Amniotic epithelial cell (primary cell): ENCODE measurements at regions not wholly inside any gene's neighbourhood (a gene's known extent, or its start where the extent isn't known, plus 50 kb on each side); places are given as distances from the start of the nearest gene placed in this dataset.

Experiments
- DNase-seq: peaks from one replicate; pipeline ENCODE4 v3.0.0-alpha.2; 2010; ENCODE audit warnings: low read depth

GRCh38 chr12:83691730-83692129 lies 1005.0 kb downstream of the TMTC2 start:
- DNase-seq: no peak

- no peak for DNase-seq
These were observed 1003.8 kb downstream of the TMTC2 start for GRCh38 chr12:83690465-83690864.

- DNase-seq: no peak
These were observed 1002.6 kb downstream of the TMTC2 start for GRCh38 chr12:83689333-83689732.

- DNase-seq: no peak
These were observed 990.1 kb downstream of the TMTC2 start for GRCh38 chr12:83676781-83677295.

GRCh38 chr12:83666690-83667089 lies 980.0 kb downstream of the TMTC2 start:
- no peak for DNase-seq

DNA sequence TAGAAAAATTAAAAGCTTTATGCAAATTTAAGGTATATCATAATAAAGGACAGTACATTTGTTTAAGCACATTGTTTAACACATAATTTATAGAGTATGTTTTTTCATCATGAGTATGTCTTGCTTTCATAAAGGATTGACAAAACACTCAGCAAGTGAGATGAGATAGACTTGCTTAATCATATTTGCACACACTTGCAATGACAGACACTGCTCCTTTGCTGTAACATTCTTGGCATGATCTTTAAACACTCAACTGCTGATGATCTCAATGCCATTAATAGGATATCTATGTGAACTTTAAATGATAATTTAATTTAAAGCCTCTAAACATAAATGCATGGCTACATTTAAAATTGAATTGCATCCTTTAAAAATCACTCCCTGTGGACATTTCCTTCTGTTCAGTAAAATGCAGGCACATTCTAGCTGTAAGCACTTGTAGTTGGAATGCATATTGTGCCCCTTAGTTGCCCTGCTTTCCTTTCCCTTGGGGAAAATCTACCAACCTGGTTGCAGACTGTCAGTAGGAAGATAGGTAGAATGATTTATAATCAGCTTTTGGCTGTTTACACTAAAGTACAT lies 979.0 kb downstream of the TMTC2 start:
- no peak for DNase-seq

DNA sequence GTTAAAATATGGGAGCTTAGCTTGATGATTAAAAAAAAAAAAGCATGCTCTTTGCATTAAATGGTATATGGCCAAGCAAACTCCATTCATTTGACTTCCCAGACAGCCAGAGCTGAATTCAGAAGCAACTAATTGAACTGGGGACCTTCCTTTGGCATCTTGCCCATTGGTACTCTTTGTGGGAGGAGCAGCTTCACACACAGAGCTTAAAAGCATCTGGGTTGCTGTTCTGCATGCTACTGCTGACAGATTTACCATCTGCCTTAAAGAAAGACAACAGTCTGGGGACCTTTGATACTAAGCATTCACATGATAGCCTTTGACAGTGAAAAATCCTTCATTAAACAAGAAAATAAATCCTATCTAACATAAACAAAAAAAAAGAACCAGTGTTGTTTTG lies 977.9 kb downstream of the TMTC2 start:
- DNase-seq: no peak

DNA sequence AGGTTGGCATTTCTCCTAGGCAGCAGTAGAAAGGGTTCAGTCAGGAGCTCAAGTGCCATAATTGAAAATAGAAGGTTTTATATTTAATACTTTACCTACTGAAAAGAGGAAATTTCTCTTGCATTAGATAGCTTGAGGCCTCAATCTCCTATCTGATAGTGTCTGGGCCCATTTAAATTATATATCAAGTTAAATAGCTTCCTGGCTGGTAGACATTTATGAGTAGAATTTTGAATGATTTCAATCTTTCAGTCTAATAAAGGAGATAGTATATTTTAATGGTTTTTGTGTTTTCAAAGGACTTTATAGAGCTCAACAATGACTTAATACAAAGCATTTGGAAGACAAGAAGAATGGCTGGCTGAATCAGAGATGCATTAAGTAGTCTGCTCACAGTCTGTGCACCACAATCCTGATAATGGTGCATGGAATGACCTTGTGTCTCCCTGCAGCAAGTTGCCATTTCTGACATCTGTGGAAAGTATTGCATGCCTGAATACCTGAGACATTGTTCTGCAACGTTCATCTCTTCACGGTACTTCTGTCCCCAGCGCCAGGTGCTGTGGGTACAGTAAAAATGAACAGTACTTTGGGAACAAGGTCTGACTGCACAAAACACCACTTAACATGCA lies 974.1 kb downstream of the TMTC2 start:
- no peak for DNase-seq

- no peak for DNase-seq
These were observed 972.6 kb downstream of the TMTC2 start for GRCh38 chr12:83659321-83659720.

DNA sequence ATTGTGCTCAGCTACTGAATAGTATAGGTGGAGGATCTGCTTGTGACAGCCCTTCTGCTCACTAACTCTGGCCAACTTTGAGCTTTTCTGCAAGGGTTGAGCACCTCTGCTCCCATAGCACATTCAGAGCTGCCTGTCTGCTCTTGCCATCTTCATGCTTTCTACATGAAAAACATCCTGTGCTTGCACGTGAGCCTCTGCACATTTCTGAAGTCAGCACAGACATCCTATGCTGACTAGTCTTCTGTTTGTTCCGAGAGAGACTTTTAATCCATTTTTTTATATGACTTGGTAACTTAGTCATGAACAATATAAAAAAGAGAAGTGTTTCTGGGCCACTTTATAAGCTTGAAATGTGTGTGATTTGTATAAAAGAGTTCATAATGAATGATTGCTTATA lies 969.3 kb downstream of the TMTC2 start:
- no peak for DNase-seq

DNA sequence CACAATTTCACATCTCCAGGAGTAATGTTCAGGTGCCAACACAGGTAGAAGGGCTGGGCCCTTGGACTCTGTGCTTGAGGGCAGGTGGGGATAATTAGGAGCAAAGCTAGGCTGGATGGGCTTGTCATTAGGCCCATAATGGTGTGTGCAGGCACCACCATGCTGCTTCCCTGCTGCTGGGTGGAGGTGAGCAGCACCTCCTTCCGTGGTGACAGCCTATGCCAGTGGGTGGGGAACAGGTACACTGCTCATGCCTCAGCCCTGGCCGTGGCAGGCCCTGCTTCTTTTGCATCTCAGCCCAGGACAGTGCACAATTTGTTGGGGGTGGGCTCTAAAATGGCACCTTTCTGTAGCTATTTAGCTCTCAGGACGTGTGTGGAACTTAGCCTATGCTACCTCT lies 955.5 kb downstream of the TMTC2 start:
- DNase-seq: no peak

GRCh38 chr12:83641789-83642188 lies 955.1 kb downstream of the TMTC2 start:
- no peak for DNase-seq

DNA sequence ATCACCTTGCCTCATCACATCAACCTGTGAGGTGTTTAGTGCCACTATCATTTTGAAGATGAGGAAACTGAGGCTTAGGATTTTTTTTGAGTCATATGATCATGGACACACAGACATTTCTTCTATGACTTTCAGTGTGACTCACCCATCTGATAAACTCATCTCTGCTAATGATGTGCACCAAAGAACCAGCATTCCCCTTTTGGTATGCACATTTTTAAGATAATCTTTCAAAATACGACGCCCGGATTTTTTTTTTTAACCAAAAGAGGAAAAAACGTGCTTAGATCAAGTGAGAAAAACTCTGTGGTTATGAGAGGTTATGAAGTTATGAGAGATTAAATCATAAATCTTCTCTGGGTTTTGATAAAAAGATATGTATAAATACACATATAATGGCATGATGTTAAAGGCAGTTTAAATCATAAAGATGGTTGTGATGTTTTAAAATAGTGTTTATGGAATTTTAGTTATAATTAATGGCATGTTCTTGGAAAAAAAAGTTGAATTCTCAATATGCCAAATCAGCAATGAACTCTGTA lies 948.1 kb downstream of the TMTC2 start:
- peak; percentile 46 for DNase-seq

DNA sequence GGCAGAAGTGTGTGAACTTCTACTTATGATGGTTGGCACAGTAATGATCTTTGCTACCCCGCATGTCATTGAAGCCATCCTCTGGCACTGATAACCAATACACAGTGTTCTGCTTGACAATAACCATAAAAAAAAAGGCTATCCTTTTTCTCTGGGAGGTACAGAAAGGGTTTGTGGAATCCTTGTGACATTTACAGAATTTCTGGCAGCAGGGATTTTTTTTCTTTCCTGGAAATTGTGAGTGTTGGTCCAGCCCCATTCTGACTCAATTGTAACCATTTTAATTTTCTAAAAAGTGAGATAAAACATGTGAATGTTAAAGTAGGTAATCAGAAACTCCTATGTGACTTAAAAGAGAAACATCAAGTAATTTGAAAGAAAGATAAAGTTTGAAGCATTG lies 943.8 kb downstream of the TMTC2 start:
- no peak for DNase-seq

GRCh38 chr12:83629931-83630330 lies 943.2 kb downstream of the TMTC2 start:
- no peak for DNase-seq

- DNase-seq: no peak
These were observed 935.5 kb downstream of the TMTC2 start for GRCh38 chr12:83622205-83622604.

- no peak for DNase-seq
These were observed 933.3 kb downstream of the TMTC2 start for GRCh38 chr12:83619973-83620372.

DNA sequence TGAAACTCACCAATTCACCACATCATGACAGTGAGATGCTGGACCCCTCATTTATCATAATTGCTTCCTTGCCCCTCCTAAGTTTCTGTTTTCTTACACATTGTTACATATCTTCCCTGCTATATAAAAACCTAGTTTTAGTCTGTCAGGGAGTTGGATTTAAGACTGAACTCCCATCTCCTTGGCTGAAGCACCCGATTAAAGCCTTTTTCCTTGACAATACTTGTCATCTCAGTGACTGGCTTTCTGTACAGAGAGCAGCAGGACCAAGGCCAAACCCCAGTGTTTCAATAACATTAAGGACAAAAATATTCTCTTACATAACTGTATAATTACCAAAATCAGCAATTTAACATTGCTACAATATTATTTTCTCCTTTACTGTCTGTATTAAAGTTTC lies 928.4 kb downstream of the TMTC2 start:
- DNase-seq: no peak

- no peak for DNase-seq
These were observed 926.9 kb downstream of the TMTC2 start for GRCh38 chr12:83613586-83614110.

GRCh38 chr12:83603106-83603505 lies 916.4 kb downstream of the TMTC2 start:
- DNase-seq: no peak

DNA sequence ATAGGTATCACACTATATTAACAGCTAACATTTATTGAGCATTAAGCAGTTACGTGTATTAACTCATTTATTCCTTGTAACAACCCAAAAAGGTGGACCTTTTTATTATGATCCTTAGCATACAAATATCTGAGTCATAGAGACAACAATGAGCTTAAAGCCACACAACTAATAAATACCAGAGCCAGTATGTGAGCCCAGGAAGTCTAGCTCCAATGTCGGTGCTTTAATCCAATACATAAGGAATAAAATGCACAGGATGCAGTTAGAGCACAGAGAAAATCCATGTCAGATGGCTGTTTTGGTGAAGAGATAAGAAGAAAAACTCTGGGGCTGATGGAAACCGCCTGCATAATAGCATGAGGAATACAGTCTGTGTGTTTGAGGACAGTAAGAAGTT lies 888.6 kb downstream of the TMTC2 start:
- no peak for DNase-seq

- DNase-seq: no peak
These were observed 887.4 kb downstream of the TMTC2 start for GRCh38 chr12:83574142-83574541.

DNA sequence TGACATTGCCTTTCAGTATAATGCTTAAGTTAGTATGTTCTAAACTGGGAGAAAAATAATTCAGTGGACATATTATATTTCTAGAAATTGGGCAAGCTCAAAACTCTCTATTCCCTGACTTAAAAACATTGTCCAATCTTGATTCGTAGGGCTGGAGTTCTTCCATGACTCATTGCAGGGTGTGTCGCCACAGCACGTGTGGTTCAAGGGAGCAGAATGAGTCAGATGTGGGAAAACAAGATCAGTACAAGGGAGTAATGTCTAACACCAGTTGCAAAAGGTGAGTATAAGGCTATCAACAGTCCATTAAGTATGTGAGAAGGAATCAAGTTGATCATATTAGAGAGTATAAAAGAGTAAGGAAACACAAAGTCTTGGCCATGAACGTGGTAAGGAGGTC lies 887.0 kb downstream of the TMTC2 start:
- DNase-seq: peak; percentile 48

- no peak for DNase-seq
These were observed 872.9 kb downstream of the TMTC2 start for GRCh38 chr12:83559650-83560049.
